HUES48 (cell line): ENCODE measurements at regions not wholly inside any gene's neighbourhood (a gene's known extent, or its start where the extent isn't known, plus 50 kb on each side); places are given as distances from the start of the nearest gene placed in this dataset.

Source experiments
- H3K27ac ChIP-seq: one replicate; pipeline ENCODE4 v1.7.0; 2013; ENCODE audit warnings: low read depth, low read length, inconsistent platforms
- H3K27me3 ChIP-seq: 2 replicates; pipeline ENCODE4 v1.6.1; 2013; ENCODE audit warnings: mild to moderate bottlenecking, low read length; ENCODE audit not compliant: control insufficient read depth, insufficient read depth
- H3K36me3 ChIP-seq: 2 replicates; pipeline ENCODE4 v1.6.1; 2013; ENCODE audit warnings: low read length; ENCODE audit not compliant: control insufficient read depth, insufficient read depth
- H3K4me1 ChIP-seq: 2 replicates; pipeline ENCODE4 v1.6.1; 2013; ENCODE audit warnings: mild to moderate bottlenecking, low read length; ENCODE audit not compliant: control insufficient read depth, insufficient read depth
- H3K4me3 ChIP-seq: 2 replicates; pipeline ENCODE4 v1.5.1; 2013; ENCODE audit warnings: mild to moderate bottlenecking, low read depth, low read length
- H3K9ac ChIP-seq: 2 replicates; pipeline ENCODE4 v1.6.1; 2013; ENCODE audit warnings: mild to moderate bottlenecking, low read depth, low read length, moderate library complexity
- H3K9me3 ChIP-seq: 2 replicates; pipeline ENCODE4 v1.6.1; 2013; ENCODE audit warnings: low read length; ENCODE audit not compliant: control insufficient read depth, insufficient read depth

DNA sequence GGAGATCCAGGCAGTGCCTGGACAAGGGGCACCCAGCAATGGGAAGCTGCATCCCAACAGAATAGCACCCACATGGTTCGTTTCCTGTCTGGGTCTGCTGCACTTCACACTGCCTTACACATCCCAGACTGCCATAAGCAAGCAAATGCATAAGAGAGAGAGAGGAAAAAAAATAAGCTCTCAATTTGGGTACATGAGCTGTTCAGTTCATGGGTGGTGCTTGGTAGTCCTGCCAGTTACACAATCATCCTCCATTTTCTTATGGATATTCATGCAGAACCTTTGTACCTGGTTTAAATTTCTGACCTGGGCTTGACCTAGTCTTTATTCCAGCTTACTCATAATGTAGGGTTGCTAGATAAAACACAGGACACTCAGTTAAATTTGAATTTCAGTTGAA, 733.6 kb downstream of the TNS3 start:
- Histone ChIP-seq H3K36me3 (no peaks in the 10 kb centered on the region), H3K4me1 (no peaks in the 10 kb centered on the region), H3K27me3 (no peaks in the 10 kb centered on the region), H3K9ac (no peak overlapping the region), H3K27ac (no peak overlapping the region), H3K4me3 (no peak overlapping the region), H3K9me3 (no peaks in the 10 kb centered on the region)

DNA sequence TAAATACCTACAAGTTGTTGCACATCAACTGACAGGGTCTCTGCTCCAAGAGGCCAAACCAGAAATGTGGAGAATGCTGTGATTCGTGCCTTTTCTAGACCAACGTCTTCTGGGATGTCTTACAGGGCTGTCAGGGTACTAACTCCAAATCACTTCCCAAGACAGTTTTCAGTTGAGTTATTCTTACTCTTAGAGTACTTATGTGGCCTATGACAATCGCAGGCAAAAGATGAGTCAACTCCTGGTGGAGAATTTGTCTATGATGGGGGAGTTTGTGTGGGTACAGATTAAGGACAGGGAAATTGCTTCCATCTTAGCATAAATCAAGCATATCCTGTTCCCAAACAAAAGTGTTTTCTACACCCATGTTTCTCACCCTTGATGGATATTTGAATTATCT, 734.8 kb downstream of the TNS3 start:
- Histone ChIP-seq H3K4me1 (no peaks in the 10 kb centered on the region), H3K27ac (no peak overlapping the region), H3K9ac (no peak overlapping the region), H3K36me3 (no peaks in the 10 kb centered on the region), H3K27me3 (no peaks in the 10 kb centered on the region), H3K4me3 (no peak overlapping the region), H3K9me3 (no peaks in the 10 kb centered on the region)

DNA sequence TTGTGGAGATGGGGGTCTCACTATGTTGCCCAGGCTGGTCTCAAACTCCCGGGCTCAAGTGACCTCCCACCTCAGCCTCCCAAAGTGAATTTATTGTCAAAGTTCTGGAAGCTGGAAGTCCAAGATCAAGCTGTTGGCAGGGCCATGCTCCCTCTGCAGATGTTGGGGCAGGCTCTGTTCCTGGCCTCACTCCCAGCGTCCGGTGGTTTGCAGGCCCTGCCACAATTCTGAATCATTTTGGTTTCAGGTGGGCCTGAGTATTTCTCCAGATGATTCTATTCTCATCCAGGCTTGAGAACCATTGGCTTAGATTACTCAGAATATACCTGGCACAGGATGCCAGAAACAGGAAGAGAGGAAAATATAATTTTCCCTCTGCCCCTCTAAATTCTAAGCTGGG, 737.4 kb downstream of the TNS3 start:
- Histone ChIP-seq H3K4me3 (no peak overlapping the region), H3K27ac (no peak overlapping the region)

DNA sequence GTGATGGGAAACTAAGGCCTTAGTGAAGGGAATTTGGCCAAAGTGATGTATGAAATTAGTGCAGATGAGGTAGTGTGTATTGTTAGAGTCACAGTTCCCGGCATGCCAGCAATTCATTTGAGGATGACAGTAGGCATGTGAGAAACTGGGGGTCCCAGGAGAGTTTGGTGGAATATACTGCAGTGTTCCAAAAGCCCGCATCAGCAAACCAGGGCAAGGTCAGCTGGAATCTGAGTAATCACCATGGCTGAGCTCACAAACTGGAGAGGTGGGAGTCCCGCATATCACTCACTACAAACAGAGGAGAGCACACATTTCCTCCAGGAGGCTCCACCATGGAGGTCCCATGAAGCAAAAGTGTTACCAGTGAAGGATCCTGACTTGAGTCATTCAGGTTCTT, 740.7 kb downstream of the TNS3 start:
- no peak overlapping the region for H3K4me3 ChIP-seq
- H3K27ac ChIP-seq: no peak overlapping the region
- no peaks in the 10 kb centered on the region for H3K4me1 ChIP-seq
- H3K27me3 ChIP-seq: no peaks in the 10 kb centered on the region
- H3K36me3 ChIP-seq: no peaks in the 10 kb centered on the region
- H3K9ac ChIP-seq: no peak overlapping the region
- no peaks in the 10 kb centered on the region for H3K9me3 ChIP-seq

More for the DNA sequence above, 737.4 kb downstream of the TNS3 start:
- Histone ChIP-seq H3K36me3 (no peaks in the 10 kb centered on the region), H3K27me3 (no peaks in the 10 kb centered on the region), H3K4me1 (no peaks in the 10 kb centered on the region), H3K9ac (no peak overlapping the region), H3K9me3 (no peaks in the 10 kb centered on the region)

DNA sequence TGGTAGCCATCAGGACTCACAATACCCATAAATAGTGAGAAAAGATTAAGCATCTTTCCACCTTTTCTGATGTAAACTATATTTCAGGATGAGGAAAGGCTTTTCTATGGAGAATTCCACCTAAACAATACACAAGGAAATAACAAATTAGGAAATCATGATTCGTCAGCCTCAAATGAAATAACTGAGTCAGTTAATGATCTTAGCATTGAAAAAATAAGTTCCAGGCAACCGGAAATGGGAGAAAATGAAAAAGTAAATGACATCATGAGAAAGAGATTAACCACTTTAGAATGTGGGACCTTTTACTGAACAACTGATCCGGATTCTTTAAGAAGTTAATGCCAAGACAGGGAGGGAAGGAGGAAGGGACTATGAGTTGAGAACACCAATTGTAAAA, 742.3 kb downstream of the TNS3 start:
- Histone ChIP-seq H3K4me3 (no peak overlapping the region), H3K4me1 (no peaks in the 10 kb centered on the region)

DNA sequence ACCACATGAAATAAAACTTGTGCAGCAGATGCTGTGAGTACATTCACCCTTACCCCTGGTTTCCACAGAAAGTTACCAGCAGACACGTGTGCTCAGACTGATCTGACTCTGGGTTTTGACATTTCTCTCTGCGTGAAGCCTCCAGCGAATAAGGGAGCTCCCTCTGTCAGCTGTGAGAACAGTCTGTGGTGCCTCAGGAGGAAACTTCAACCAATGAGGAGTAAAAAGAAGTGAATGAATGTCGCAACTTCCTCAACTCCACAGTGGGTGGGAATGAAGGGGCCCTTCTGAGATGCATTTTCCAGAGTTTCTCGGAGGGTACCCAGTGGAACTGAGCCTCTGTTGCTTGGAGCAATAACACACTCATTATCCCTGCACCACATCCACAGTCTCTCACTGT, 743.4 kb downstream of the TNS3 start:
- Histone ChIP-seq H3K27ac (no peak overlapping the region), H3K9me3 (no peaks in the 10 kb centered on the region), H3K4me1 (no peaks in the 10 kb centered on the region), H3K9ac (no peak overlapping the region), H3K36me3 (no peaks in the 10 kb centered on the region), H3K4me3 (no peak overlapping the region), H3K27me3 (no peaks in the 10 kb centered on the region)

More for the DNA sequence above, 742.3 kb downstream of the TNS3 start:
- H3K9ac ChIP-seq: no peak overlapping the region
- no peaks in the 10 kb centered on the region for H3K27me3 ChIP-seq
- H3K36me3 ChIP-seq: no peaks in the 10 kb centered on the region
- H3K9me3 ChIP-seq: no peaks in the 10 kb centered on the region
- H3K27ac ChIP-seq: no peak overlapping the region

DNA sequence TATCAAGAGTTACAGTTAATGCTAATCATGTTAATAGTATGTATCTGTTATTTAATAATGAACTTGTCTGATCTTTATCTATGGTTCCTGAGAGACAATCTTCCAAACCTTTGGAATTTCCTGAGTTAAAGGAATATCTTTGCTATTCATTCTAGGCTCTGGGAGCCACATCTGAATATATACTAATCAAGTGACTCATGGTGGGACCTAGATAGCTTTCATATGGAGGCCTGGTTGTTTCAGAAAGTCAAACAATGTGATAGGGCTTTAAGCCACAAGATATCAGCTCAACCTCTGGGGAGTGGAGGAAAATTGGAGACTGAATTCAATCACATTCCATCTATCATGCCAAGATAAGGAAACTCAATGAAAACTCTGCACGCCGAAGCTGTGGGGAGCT, 746.4 kb downstream of the TNS3 start:
- Histone ChIP-seq H3K36me3 (no peaks in the 10 kb centered on the region), H3K4me1 (no peaks in the 10 kb centered on the region), H3K4me3 (no peak overlapping the region), H3K27ac (no peak overlapping the region), H3K27me3 (no peaks in the 10 kb centered on the region), H3K9ac (no peak overlapping the region), H3K9me3 (no peaks in the 10 kb centered on the region)

DNA sequence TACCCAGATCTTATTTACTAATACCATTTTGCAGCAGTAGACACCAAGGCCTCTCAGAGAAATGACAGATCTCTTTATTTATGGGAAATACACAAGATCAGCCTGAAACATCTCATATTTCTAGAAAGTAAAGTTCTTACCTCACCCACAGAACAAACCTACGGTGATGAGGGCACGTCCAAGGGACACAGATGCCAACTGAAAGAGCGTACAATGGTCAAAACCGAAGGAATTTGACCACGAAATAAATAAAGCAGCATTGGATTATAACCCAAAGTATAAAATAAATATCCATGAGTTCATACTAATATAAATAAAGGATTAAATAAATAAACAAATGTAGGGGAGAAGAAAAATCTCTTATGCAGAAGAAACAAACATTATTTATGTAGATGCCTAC, 747.0 kb downstream of the TNS3 start:
- Histone ChIP-seq H3K9ac (no peak overlapping the region), H3K9me3 (no peaks in the 10 kb centered on the region), H3K4me3 (no peak overlapping the region), H3K27ac (no peak overlapping the region), H3K4me1 (no peaks in the 10 kb centered on the region), H3K27me3 (no peaks in the 10 kb centered on the region), H3K36me3 (no peaks in the 10 kb centered on the region)

DNA sequence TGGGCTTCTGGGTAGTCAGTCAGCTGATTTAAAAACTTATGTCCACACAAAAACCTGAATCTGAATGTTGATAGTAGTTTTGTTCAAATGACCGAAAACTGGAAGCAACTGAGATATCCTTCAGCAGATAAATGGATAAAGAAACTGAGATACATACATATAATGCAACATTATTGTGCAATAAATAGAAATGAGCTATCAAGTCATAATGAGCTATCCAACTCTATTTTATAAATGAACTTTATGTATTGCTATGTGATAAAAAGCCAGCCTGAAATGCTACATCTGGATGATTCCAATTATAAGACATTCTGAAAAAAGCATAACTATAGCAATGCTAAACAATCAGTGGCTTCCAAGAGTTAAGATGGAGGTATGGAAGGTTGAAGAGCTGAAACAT, 748.7 kb downstream of the TNS3 start:
- Histone ChIP-seq H3K27me3 (no peaks in the 10 kb centered on the region), H3K9ac (no peak overlapping the region), H3K9me3 (no peaks in the 10 kb centered on the region), H3K27ac (no peak overlapping the region), H3K36me3 (no peaks in the 10 kb centered on the region), H3K4me1 (no peaks in the 10 kb centered on the region), H3K4me3 (no peak overlapping the region)

DNA sequence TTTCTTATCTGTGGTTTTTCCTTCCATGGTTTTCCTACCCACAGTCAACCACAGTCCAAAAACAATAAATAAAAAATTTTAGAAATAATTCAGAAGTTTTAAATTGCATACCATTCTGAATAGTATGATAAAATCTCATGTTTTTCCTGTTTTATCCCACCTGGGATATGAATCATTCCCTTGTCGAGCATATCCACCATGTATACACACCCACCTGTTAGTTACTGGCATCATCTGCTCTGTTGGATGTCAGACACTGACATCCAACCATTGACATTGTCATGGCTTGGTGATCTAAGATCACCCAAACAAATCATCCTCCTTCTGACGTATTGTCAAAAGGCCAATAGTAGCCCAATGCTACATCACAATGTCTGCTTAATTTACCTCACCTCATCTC, 749.8 kb downstream of the TNS3 start:
- no peaks in the 10 kb centered on the region for H3K4me1 ChIP-seq

DNA sequence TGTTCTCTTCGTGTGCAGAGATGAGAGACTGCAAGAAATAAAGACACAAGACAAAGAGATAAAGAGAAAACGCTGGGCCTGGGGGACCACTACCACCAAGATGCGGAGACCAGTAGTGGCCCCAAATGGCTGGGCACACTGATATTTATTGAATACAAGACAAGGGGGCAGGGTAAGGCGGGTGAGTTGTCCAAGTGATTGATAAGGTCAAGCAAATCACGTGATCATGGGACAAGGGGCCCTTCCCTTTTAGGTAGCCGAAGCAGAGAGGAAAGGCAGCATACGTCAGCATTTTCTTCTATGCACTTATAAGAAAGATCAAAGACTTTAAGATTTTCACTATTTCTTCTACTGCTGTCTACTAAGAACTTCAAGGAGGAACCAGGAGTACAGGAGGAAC, 762.1 kb downstream of the TNS3 start:
- Histone ChIP-seq H3K27ac (no peak overlapping the region), H3K36me3 (no peaks in the 10 kb centered on the region), H3K9ac (no peak overlapping the region), H3K27me3 (no peaks in the 10 kb centered on the region), H3K4me3 (no peak overlapping the region), H3K4me1 (no peaks in the 10 kb centered on the region), H3K9me3 (peaks cover 10% of the 10 kb centered on the region)

More for the DNA sequence above, 749.8 kb downstream of the TNS3 start:
- H3K9me3 ChIP-seq: no peaks in the 10 kb centered on the region
- no peak overlapping the region for H3K9ac ChIP-seq
- H3K27ac ChIP-seq: no peak overlapping the region
- no peaks in the 10 kb centered on the region for H3K36me3 ChIP-seq
- no peaks in the 10 kb centered on the region for H3K27me3 ChIP-seq
- no peak overlapping the region for H3K4me3 ChIP-seq
